HG02981 (cell line): ENCODE measurements at regions not wholly inside any gene's neighbourhood (a gene's known extent, or its start where the extent isn't known, plus 50 kb on each side); places are given as distances from the start of the nearest gene placed in this dataset.

ENCODE experiments used
- ATAC-seq: cut with Tn5 transposase; IDR thresholded peaks from one replicate; pipeline ENCODE4 v1.9.1; 2021; ENCODE audit warnings: mild to moderate bottlenecking, moderate library complexity; ENCODE audit not compliant: unreplicated experiment

DNA sequence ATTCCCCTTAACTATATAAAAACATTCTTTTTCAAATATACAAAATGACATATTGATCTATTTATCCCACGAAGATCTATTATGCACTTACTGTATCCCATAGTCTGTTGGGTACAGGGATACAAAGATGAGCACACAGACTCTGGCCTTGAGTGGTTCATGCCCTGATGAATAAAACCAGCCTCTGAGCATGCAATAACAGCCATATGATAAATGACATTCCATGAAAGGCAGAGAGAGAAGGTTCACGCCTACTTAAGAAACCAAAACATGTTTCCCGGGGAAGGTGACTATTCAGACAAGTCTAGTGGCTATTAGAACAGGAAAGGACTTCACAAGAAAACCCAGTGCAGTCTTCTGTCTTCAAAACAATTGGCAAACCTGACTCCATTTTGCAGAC lies 406.2 kb upstream of the BRINP1 start:
- no peak for ATAC-seq

DNA sequence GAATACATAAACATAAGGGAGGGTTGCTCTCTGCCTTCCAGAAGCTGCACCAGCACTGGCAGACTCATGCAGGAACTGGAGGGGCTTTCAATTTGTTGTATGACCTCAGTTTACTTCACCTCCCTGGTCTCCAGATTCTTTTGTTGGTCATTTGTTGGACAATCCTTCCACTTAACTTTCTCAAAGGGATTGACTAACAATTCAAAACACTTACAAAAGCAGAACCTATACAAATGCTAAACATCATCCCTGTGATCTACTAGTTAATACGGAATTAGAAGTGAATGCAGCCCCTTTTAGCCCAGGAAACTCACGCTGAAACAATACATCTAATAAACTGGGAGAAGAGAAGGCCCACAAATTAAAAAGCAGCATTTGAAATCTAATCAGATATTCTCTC lies 404.6 kb upstream of the BRINP1 start:
- ATAC-seq: no peak

DNA sequence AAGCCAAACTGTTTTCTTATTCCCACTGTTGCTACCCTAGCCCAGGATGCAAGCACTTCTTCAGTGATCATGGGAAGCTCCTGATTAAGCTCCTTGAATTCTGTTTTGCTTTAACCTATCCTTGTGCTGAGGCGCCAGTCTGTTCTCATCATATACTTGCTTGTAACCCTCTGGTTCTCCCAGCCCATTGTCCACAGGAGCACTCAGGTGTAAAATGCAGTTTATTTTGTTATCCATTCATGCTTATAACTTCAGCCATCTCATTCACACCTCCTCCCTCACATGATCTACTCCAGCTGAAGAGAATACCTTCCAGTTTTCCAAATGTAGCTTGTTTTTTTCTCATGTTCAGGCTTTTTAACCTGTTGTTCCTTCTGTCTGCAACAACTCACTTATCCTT lies 402.1 kb upstream of the BRINP1 start:
- no peak for ATAC-seq

DNA sequence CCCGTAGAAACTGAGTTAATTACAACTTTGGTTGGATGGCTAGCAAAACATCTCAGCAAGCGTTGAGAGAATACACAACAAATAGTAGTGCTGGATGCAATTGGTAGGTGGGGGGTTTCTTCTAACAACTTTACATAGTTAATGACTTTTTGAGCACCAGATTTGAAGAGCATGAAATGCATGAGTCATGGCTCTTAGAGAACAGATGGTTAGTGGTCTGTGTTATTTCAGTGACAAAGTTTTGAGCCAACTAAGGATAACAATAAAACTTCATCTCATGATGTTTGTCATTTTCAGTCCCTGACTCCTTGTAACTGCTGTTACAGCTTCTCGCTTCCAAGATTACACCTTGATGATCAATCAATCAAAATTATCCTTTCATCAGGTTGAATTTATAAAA lies 399.0 kb upstream of the BRINP1 start:
- no peak for ATAC-seq

DNA sequence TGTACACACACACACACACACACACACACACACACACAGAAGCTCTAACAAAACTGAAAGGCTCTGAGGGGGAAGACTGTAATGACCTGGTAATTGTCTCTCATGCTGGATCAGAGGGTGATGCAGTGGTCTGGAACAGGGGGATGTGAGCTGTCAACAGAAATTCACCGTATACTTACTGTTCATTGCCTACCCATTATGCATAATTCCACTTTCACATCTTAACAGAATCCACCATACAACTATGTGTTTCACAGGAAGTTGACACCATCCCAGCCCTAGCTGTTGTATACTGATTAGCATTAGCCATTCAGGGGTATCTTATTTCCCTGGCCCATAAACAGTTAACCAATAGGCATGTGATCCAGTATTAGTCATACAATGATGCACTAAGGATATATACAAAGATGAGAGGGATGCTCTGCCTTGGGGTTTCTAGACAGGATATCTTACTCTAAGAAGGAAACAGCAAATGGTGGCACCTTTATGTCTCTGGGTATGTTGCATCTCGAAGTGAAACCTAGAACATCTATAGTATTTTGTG lies 396.5 kb upstream of the BRINP1 start:
- no peak for ATAC-seq

DNA sequence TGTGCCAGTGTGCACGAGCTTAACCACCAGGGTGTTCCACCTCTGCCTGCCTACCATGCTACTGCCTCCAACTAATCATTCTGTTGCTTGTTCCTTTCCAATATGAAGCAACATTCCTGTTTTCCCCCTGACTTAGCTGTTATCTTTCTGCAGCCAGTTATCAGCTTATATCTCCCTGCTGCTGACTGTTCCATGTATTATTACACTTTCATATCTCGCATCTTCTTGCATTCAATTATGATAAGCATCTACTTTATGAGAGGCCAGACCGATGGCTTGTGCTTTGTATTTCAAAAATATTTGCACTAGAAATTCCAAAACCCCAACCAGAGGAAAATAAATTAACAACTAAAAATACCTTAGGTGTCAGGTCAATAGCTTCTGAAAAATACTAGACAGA lies 394.0 kb upstream of the BRINP1 start:
- no peak for ATAC-seq

DNA sequence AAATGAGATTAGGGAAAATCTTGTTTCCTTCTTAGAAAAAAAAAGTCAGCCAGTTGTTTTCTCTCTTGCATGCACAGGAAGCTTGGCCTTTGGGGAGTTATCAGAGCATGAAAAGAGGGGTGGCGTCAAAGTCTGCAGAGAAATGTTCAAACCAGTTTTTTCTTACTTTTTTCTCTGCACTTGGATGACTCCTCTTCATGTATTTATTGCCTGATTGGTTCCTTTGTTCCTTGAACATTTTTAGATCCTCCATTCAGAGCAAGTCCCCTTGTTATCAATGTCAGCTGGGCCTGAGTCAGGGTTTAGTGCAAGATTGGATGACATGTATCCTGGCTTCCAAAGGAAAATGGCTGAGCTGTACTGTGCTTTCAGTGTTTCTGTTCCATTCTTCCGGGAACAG lies 392.6 kb upstream of the BRINP1 start:
- no peak for ATAC-seq

DNA sequence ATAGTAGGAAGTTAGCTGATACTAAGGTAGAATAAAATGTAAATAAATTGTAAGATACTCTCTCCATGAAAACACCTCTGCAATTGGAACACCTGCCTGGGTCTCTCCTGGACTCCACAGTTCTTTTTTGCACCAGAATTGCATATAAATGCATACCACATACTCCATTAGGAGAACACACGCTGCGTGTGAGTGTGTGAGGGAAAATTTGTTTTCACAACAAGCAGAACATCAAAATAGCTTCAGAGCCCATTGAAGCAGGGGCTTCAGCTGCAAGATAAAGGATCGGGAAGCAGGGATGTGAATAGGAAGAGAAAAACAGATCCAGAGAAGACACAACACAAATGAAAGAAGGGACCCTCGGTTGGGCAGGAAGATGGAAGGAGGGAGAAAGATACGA lies 389.8 kb upstream of the BRINP1 start:
- ATAC-seq: no peak

DNA sequence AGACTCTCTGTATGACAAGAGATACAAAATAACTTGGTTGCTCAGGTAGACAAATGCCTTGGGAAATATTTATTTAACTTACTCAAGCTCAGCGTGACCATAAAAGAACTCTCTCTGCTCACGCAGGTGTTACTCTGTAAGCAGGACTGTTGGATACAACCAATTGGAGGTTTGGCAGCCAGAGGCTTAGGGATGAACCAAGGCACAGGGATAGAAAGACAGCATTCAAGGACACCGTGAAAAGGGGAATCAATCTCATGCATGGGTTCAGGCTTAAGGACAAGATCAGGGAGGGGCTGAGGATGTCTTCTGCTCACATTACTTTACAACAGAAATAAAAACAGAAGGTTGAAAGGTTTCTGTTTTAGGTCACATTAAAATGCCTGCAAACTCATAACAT lies 389.0 kb upstream of the BRINP1 start:
- no peak for ATAC-seq

DNA sequence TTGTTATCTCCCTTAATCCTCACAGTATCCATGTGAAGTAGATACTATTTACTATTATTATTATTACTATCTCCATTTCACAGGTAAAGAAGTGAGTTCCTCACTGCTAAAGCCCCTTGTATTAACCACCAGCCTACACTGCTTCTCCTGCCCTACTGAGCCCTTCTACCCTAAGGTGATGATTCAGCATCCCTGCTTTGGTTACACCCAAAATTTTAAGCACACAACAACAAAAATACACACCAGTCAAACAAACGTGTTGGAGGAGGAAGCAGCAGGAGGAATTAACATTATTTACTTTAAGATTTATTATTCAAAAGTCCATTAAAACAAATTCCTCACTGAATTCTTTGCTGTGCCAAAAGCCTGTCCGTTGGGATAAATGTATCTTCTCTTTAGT lies 370.2 kb upstream of the BRINP1 start:
- no peak for ATAC-seq

DNA sequence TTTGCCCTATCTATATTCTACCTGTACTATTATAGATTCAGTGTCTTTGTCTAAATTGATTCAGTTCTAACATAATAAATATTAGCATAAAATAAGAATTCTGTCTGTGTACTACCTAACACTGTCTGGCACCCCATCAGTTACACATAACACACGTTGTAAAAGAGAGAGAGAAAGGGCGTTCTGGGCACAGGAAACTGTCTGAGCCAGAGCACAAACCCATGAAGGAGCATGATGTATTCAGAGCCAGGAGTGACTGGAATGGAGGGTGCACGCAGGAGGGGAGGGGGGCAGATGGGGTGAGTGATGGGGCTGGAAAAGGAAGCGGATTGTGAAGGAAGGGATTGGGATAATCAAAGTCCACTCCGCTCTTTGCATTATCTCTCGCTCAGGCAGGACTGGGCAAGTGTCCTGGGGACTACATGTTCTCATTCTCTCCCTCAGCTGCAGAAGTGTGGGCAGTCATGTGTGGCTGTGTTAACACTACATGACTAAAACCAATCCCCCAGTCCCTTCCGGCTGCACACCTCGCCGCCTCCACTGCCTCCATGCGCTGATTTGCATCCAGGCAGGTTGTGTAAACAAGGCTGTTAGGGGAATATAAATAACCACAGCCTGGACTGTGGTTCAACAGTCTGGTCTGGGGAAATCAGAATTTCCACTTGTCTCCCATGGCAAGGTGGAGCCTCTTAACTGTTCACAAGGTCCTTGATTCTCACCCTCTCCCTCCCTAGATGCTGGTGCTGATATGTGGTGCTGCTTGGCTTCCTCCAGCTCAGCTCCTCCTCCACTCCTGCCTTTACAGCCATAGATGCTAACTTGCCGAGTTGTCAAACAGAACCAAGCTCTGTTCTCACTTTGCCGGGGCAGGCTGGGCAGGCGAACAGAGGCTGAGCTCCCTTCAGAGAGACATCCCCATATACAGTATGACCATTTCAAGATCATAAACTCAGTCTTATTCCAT lies 367.5 kb upstream of the BRINP1 start:
- ATAC-seq: peak; percentile 99

DNA sequence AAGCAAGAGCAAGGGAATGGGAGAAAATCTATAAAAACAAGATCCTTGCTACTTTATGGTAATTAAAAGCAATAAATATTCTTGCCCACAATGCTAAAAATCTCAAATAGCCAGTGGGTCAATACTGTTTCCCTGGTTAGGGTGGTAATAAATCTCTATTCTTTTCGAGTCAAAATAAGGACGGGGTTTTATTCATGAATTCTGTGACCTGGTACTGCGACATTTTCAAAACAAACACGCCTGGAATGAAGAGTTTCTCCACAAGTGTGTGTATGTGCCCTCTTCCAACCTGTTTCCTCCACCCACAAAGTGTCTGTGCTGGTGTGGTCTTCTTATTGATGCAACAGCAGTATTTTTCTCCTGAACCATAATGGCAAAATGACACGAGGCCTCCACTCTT lies 358.8 kb upstream of the BRINP1 start:
- no peak for ATAC-seq

DNA sequence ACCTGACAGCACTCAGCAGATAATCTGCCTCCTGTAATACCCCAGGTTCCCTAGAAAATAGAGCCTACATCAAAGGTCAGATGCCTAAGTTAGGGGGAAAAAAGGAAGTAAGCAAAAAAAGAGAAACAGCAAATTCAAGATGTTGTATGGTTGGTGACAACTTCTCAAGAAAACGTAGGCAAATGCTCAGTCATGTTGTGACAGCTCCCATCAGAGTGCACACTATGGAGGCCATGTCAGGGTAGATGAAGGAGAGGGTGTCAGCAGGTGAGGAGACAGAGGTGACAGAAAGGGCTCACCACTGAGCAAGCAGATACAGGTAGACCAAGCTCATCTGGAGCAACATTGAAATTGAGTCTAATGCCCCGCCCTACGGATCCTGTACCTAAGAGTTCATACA lies 356.8 kb upstream of the BRINP1 start:
- no peak for ATAC-seq

DNA sequence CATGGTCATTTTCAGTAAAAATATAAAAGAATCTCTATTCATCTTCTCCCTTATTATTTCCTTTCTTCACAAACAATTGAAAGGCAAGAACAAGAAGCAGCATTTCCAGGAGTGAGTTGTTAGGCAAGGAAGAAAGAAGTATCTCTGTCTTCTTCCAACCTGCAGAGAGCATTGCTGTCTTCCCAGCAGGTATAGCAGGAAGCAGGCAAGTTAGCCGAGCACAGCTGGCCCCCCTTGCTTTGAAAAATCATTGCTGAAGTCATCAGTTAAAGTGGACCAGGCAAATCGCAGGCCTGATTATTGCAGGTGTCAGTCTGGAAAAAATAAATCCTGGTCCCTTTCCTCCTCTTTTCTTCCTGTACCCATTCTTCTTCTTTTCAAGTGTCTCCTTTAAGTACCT lies 353.1 kb upstream of the BRINP1 start:
- no peak for ATAC-seq

DNA sequence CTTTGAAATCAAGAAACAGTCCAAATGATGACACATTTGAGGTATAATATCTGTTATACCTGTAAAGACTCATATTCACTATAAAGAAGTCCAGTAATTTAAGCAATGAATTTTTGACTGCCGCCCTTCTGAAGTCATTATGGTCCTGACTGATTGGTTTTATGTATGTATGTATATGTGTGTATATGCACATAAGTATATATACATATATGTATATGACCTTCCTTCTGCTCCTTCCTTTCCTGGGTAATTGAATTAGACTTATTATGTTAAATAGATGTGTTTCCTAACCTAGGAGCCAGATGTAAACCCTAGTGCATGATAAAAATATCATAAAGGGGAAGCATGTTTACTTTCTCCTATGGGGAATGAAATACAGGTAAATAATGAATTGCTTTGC lies 343.1 kb upstream of the BRINP1 start:
- ATAC-seq: no peak

DNA sequence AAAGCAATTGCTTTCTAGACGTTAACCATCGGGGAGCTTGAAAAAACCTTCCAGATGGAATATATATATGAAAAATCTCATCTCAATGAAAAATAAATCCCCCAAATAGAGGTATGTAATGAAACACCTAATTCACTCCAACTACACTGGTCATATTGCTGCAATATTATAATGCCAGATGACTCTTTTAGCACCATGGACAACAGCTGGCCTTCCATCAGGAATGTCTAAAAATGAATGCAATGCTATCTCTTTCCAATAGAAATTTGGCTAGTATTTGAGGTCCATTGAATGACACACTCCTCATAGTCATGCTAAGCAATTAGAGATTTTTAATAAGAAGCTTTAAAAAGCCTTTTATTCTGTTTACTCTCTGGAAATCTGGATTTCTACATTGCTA lies 340.2 kb upstream of the BRINP1 start:
- no peak for ATAC-seq

DNA sequence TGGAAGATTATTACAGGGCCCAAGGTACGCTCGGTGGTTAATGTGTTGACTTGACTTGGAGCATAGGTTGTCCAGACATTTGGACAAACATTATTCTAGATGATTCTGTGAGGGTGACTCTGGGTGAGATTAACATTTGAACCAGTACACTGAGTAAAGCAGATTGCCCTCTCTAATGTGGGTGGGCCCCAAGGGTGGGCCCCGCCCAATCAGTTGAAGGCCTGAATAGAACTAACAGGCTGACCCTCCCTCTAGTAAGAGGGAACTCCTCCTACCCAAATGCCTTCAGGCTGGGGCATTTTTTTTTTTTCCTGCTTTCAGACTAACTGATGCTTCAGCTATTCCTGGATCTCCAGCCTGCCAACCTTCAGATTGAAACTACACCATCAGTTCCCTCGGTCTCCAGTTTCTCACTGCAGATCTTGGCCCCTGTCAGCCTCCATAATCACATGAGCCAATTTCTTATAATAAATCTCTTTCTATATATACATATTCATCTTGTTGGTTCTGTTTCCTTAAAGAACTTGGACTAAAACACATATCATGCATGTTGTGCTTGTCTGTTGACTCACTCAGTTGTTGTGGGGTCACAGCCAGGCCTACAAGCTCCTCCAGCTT lies 338.1 kb upstream of the BRINP1 start:
- ATAC-seq: no peak

DNA sequence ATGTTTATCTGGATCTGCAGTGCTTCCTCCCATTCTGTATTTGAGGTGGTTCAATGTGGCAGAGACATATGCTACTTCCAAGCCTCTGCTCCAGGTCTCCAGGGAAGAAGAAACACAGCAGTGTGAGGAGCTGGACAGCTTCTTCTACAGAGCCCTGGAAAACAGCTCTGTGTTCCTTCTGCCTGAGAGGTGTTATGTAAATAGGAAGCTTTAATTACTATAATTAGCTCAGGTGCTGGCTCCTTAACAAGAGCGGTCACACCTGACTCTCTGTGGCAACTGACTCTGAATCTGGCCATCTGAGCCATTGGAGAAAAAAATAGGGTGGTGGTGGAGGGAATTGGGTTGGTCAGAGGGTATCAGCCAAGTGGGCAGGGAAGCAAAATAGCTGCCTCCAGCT lies 332.4 kb upstream of the BRINP1 start:
- no peak for ATAC-seq

DNA sequence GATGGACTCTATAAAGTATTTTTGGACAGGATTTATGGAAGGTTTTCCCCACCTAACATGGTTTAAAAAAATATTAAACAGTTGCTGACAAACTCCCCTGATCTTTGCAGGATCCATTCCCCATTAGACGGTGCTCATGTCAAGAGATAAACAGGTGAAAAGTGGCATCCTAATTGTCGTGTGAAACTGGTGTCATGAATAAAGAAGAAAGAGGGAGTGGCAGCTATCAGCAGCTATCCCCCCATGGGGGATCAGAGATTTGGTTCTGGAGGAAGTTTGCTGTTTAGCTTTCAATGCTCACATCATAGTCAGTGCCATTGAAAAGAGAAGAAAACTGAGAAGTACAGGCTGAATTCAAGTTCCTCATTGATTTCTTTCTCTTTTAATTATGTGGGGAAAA lies 329.3 kb upstream of the BRINP1 start:
- no peak for ATAC-seq

DNA sequence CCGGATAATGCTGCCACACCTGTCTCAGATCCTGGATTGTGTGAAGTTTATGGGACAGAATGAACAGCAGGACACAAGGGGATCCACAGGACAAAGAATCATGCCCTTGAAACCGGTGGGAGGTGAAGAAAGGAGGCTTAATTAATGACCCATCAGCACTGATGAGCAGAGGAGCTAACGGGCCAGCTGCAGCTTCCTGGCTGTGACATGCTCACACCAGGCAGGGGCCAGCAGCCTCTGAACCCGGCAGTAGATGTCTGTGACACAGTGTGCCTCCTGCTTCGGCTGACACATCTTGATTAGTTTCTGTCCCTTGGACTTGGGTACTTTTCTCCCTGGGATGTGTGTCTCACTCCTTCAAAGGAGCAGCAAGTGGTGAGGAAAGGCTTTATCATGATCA lies 328.8 kb upstream of the BRINP1 start:
- ATAC-seq: no peak

DNA sequence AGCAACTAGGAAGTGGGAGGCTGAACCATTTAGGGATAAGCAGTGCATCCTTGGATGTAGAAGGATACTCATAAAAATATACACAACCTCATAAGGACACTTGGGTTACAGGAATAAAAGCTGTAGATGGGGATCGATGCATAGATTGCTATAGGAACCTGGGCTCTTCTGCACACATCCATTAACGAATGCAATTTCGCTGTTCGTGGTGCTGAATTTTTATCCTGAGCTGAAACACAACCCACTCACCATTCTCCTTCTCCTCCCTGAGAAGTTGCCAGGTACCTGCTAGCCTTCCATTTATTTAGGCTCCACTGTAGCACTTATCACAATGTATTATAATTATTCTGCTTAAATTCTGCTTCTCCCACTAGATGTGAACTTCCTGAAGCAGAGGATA lies 320.6 kb upstream of the BRINP1 start:
- no peak for ATAC-seq

DNA sequence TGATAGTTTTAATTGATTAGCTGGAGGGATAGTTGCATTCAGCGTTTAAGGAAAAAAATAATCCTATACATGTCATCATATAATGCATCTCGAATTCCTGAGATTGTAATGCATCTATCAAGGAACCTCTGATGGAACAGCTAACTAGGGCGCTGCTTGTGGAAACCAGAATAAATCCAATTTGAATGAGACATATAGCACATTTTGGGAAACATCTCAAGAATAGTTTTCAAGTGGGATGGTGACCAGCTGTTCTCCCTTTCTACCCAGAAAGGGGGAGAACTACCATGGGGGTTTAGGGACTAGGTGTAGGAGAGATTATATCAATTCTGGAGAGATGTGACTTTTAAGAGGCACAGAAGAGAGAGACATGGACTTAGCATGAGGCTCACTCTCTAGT lies 319.3 kb upstream of the BRINP1 start:
- no peak for ATAC-seq
